Neuron (in vitro differentiated cells): ENCODE measurements at regions not wholly inside any gene's neighbourhood (a gene's known extent, or its start where the extent isn't known, plus 50 kb on each side); places are given as distances from the start of the nearest gene placed in this dataset.

Experiments used
- H2AFZ ChIP-seq: one replicate; pipeline ENCODE4 v1.6.1; 2013; ENCODE audit warnings: low read depth, mild to moderate bottlenecking, inconsistent platforms, low read length, moderate library complexity
- H3K27me3 ChIP-seq: one replicate; pipeline ENCODE4 v1.6.1; 2013; ENCODE audit warnings: low read length; ENCODE audit not compliant: insufficient read depth
- H3K36me3 ChIP-seq: one replicate; pipeline ENCODE4 v1.6.1; 2013; ENCODE audit warnings: low read length; ENCODE audit not compliant: insufficient read depth
- H3K4me1 ChIP-seq: one replicate; pipeline ENCODE4 v1.6.1; 2013; ENCODE audit warnings: low read length; ENCODE audit not compliant: insufficient read depth
- H3K4me3 ChIP-seq: 2 replicates; pipeline ENCODE4 v1.5.1; 2013; ENCODE audit warnings: mild to moderate bottlenecking, low read length, moderate library complexity
- H3K9me3 ChIP-seq: one replicate; pipeline ENCODE4 v1.6.1; 2013; ENCODE audit warnings: low read length

- H3K27me3 ChIP-seq, result no peaks in the 10 kb centered on the region
Measured at GRCh38 chr11:127203490-127203889, 202.9 kb upstream of the KIRREL3 start.

GRCh38 chr11:127202105-127202504 lies 201.5 kb upstream of the KIRREL3 start:
- Histone ChIP-seq H3K27me3 (no peaks in the 10 kb centered on the region), H3K4me1 (no peaks in the 10 kb centered on the region), H3K4me3 (no peak overlapping the region), H2AFZ (no peak overlapping the region), H3K36me3 (no peaks in the 10 kb centered on the region), H3K9me3 (no peaks in the 10 kb centered on the region)

More at GRCh38 chr11:127203490-127203889, 202.9 kb upstream of the KIRREL3 start:
- Histone ChIP-seq H2AFZ (no peak overlapping the region), H3K4me3 (no peak overlapping the region), H3K36me3 (no peaks in the 10 kb centered on the region), H3K9me3 (no peaks in the 10 kb centered on the region), H3K4me1 (no peaks in the 10 kb centered on the region)

- Histone ChIP-seq H3K9me3 (no peaks in the 10 kb centered on the region), H3K27me3 (no peaks in the 10 kb centered on the region), H3K4me1 (no peaks in the 10 kb centered on the region), H3K36me3 (no peaks in the 10 kb centered on the region), H2AFZ (no peak overlapping the region), H3K4me3 (no peak overlapping the region)
Measured at GRCh38 chr11:127199306-127199801, 198.8 kb upstream of the KIRREL3 start.

- H3K4me1 ChIP-seq, result no peaks in the 10 kb centered on the region
- H3K36me3 ChIP-seq, result no peaks in the 10 kb centered on the region
- no peaks in the 10 kb centered on the region for H3K9me3 ChIP-seq
- no peaks in the 10 kb centered on the region for H3K27me3 ChIP-seq
- H3K4me3 ChIP-seq, result no peak overlapping the region
- no peak overlapping the region for H2AFZ ChIP-seq
Measured at GRCh38 chr11:127195501-127196120, 195.0 kb upstream of the KIRREL3 start.

- Histone ChIP-seq H3K27me3 (no peaks in the 10 kb centered on the region), H3K4me1 (no peaks in the 10 kb centered on the region), H3K36me3 (no peaks in the 10 kb centered on the region), H3K9me3 (no peaks in the 10 kb centered on the region), H3K4me3 (no peak overlapping the region), H2AFZ (no peak overlapping the region)
Measured at GRCh38 chr11:127194521-127194920, 194.0 kb upstream of the KIRREL3 start.

- Histone ChIP-seq H3K4me3 (no peak overlapping the region), H3K27me3 (no peaks in the 10 kb centered on the region), H3K4me1 (no peaks in the 10 kb centered on the region), H3K9me3 (no peaks in the 10 kb centered on the region), H2AFZ (no peak overlapping the region), H3K36me3 (no peaks in the 10 kb centered on the region)
Measured at GRCh38 chr11:127193950-127194349, 193.4 kb upstream of the KIRREL3 start.

GRCh38 chr11:127191689-127192088 lies 191.1 kb upstream of the KIRREL3 start:
- no peaks in the 10 kb centered on the region for H3K27me3 ChIP-seq
- no peaks in the 10 kb centered on the region for H3K9me3 ChIP-seq
- no peaks in the 10 kb centered on the region for H3K36me3 ChIP-seq
- no peak overlapping the region for H3K4me3 ChIP-seq
- no peaks in the 10 kb centered on the region for H3K4me1 ChIP-seq
- no peak overlapping the region for H2AFZ ChIP-seq

- H3K4me1 ChIP-seq, result no peaks in the 10 kb centered on the region
- no peaks in the 10 kb centered on the region for H3K27me3 ChIP-seq
- H2AFZ ChIP-seq, result no peak overlapping the region
- H3K36me3 ChIP-seq, result no peaks in the 10 kb centered on the region
- no peak overlapping the region for H3K4me3 ChIP-seq
- no peaks in the 10 kb centered on the region for H3K9me3 ChIP-seq
Measured at GRCh38 chr11:127191261-127191660, 190.7 kb upstream of the KIRREL3 start.

- Histone ChIP-seq H3K4me1 (no peaks in the 10 kb centered on the region), H3K27me3 (no peaks in the 10 kb centered on the region), H3K36me3 (no peaks in the 10 kb centered on the region), H3K9me3 (no peaks in the 10 kb centered on the region), H2AFZ (no peak overlapping the region), H3K4me3 (no peak overlapping the region)
Measured at GRCh38 chr11:127182586-127183203, 182.1 kb upstream of the KIRREL3 start.

- Histone ChIP-seq H3K27me3 (no peaks in the 10 kb centered on the region), H3K4me1 (no peaks in the 10 kb centered on the region), H3K9me3 (no peaks in the 10 kb centered on the region), H2AFZ (no peak overlapping the region), H3K4me3 (no peak overlapping the region), H3K36me3 (no peaks in the 10 kb centered on the region)
Measured at GRCh38 chr11:127157225-127157624, 156.7 kb upstream of the KIRREL3 start.

GRCh38 chr11:127149410-127149809 lies 148.8 kb upstream of the KIRREL3 start:
- H3K36me3 ChIP-seq, result no peaks in the 10 kb centered on the region
- no peaks in the 10 kb centered on the region for H3K4me1 ChIP-seq
- no peak overlapping the region for H3K4me3 ChIP-seq
- no peaks in the 10 kb centered on the region for H3K27me3 ChIP-seq
- no peaks in the 10 kb centered on the region for H3K9me3 ChIP-seq
- H2AFZ ChIP-seq, result no peak overlapping the region

- no peaks in the 10 kb centered on the region for H3K4me1 ChIP-seq
- H3K27me3 ChIP-seq, result no peaks in the 10 kb centered on the region
- no peak overlapping the region for H2AFZ ChIP-seq
- H3K9me3 ChIP-seq, result no peaks in the 10 kb centered on the region
- H3K4me3 ChIP-seq, result no peak overlapping the region
- no peaks in the 10 kb centered on the region for H3K36me3 ChIP-seq
Measured at GRCh38 chr11:127143251-127143650, 142.7 kb upstream of the KIRREL3 start.

GRCh38 chr11:127138613-127139012 lies 138.0 kb upstream of the KIRREL3 start:
- Histone ChIP-seq H3K36me3 (no peaks in the 10 kb centered on the region), H3K27me3 (no peaks in the 10 kb centered on the region), H3K4me1 (no peaks in the 10 kb centered on the region), H3K4me3 (no peak overlapping the region), H3K9me3 (no peaks in the 10 kb centered on the region), H2AFZ (no peak overlapping the region)
